HG03066 (cell line): ENCODE measurements at regions not wholly inside any gene's neighbourhood (a gene's known extent, or its start where the extent isn't known, plus 50 kb on each side); places are given as distances from the start of the nearest gene placed in this dataset.
"Not testable (repeated sequence)": the region's sequence is repeated elsewhere in the genome, so short reads cannot be mapped to it uniquely, and the experiment has no call there.

Experiments used
- ATAC-seq: cut with Tn5 transposase; IDR thresholded peaks from one replicate; pipeline ENCODE4 v1.9.1; 2021; ENCODE audit warnings: low read depth; ENCODE audit not compliant: unreplicated experiment

GRCh38 chrX:148080593-148080992 is 99.5 kb downstream of the FMR1NB start:
- no peak for ATAC-seq

DNA sequence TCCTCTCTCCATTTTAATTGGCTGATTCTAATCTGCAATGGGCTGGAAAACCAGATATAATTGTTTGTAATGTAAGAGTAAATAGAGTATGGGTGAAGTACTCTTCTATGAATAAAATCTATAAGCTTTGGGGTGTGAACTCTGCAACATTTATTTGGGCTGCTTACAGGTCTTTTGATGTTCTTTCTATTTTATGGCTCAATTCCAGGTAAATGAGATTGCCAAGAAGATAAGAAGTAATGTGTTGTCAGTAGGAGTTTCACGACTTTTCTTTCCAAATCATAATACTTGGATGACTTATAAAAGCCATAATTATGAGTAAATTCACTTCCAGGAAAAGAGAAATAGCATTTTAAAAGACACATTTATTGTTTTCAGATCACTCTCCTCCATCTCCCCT is 103.5 kb downstream of the FMR1NB start:
- no peak for ATAC-seq

DNA sequence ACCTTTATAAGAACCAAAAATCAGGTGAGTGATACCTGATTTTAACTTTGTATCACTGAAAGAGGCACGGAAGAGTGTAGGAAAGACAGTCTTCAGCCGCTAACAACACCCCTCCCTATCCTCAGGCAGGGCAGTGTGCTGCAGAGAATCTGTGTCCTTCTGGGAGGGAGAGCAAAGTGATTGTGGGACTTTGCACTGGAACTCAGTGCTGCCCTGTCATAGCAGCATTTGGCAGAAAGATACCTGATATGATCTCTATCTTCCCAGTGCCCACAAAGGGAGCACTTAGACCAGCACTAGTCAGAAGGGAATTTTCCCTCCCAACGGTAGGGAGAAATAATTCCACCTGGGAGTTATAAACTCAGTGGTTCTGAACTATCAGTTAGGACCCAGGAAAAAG is 139.0 kb downstream of the FMR1NB start:
- no peak for ATAC-seq

- ATAC-seq = no peak
Measured at GRCh38 chrX:148120999-148121623, 140.0 kb downstream of the FMR1NB start.

GRCh38 chrX:148128872-148129505 is 147.9 kb downstream of the FMR1NB start:
- not testable (repeated sequence) for ATAC-seq

GRCh38 chrX:148133105-148133725 is 152.1 kb downstream of the FMR1NB start:
- no peak for ATAC-seq

DNA sequence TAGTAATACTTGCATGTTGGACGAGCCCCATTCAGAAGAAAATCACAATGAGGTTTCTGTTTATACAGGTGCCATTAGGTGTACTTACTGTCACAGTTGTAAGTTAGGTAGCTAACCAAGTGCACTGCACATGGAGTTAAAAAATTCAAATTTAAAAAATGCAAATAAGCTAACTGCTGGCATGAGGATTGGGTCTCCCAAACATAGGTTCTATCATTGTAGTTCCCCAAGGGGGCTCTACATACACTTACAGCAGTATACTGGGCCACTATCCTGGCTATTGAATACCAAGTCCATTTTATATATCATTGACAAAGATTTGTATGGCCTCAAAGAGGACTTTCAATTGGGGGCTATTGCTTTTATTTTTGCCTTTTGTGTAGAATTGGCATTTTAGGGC is 153.4 kb downstream of the FMR1NB start:
- ATAC-seq = no peak

- ATAC-seq = no peak
Measured at GRCh38 chrX:148135738-148136137, 154.6 kb downstream of the FMR1NB start.

- no peak for ATAC-seq
Measured at GRCh38 chrX:148146121-148146520, 165.0 kb downstream of the FMR1NB start.

- no peak for ATAC-seq
Measured at GRCh38 chrX:148156986-148157385, 175.8 kb downstream of the FMR1NB start.

GRCh38 chrX:148159796-148160195 is 178.7 kb downstream of the FMR1NB start:
- ATAC-seq = no peak

GRCh38 chrX:148161701-148162100 is 180.6 kb downstream of the FMR1NB start:
- ATAC-seq = no peak

DNA sequence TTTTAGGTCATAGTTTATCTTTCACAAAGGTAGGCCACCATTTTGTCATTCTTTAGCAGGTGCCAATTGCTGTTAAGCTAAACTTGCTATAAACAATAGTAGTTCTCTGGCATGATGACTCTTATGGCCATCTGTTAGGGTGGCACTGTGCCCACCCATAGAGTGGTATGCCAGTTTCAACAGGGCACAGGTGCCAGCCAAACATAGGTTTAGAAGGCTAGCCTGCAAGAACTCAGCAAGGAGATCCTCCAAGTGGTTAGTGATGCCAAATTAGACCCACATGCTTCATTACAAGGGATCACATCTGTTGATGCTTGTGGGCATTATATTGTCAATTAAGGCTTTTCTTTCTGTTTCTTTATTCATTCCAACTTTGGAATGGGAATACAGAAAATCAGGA is 204.5 kb downstream of the FMR1NB start:
- ATAC-seq = no peak

DNA sequence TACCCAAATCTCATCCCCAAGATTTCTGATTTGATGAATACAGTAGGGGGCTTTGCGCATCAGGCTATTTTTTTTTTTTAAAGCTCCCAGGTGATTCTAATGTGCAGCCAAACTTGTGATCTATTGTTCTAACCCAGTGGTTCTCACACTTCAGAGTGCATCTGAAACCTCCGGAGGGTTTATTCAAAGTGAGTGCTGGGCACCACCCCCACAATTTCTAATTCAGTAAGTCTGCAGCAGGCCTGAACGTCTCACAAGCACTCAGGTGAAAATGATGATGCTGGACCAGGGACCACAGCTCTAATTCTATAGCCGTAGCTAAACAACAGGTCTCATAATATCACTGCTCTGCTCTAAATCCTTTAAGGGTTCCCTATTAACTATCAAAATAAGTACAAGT is 211.4 kb downstream of the FMR1NB start:
- no peak for ATAC-seq

GRCh38 chrX:148193759-148194158 is 212.6 kb downstream of the FMR1NB start:
- no peak for ATAC-seq

DNA sequence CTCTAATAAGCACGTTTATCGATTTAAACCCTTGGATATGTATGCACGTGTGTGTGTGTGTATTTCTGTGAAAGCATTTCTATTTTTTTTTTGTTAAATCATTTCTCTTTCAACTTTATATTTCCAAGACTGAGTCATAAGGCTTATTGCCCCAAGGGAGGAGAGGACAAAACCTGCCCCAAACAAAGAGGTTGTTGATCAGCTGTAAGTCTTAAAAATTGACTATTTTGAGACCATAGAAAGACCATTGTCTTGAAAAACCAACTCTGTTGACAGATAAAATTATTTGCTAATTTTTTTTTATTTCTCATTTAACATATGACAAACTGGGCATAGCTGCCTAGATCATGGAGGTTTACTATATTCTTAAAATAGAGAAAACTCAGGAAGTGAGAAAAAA is 222.4 kb downstream of the FMR1NB start:
- no peak for ATAC-seq

GRCh38 chrX:148204195-148204594 is 223.1 kb downstream of the FMR1NB start:
- no peak for ATAC-seq

DNA sequence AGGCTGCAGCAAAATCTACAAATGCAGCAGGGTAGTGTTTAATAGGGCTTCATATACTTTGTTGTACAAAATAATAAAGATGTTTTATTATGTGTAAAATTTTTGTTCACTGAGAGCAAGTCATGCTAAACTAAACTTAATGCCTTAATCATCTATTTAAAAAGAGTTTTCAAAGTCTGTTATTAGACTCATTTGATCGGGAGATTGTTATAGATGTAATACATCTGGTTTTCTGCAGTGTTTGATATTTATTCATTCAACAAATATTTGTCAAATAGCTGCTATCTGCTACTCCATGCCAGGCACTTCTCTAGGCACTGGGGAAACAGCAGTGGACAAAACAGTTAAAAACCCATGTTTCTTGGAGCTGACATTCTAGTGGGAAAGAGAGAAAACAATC is 233.6 kb downstream of the FMR1NB start:
- no peak for ATAC-seq

DNA sequence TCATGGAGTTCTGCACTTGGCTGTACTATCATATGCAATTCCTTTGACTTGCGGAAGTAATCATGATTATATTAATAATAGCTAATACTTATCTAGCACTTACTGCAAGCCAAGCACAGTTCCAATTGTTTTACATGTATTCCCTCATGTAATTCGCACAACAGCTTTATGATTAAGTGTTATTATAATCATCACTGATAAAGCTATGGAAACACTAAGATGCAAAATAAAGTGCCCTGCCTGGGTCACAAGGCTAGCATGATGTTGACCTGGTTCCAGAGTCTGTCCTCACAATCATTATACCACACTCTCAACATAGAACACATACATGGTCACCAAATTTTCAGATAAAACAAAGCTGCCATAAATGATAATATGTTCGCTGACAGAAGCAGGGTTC is 234.6 kb downstream of the FMR1NB start:
- no peak for ATAC-seq

GRCh38 chrX:148223361-148223760 is 242.2 kb downstream of the FMR1NB start:
- ATAC-seq = no peak

DNA sequence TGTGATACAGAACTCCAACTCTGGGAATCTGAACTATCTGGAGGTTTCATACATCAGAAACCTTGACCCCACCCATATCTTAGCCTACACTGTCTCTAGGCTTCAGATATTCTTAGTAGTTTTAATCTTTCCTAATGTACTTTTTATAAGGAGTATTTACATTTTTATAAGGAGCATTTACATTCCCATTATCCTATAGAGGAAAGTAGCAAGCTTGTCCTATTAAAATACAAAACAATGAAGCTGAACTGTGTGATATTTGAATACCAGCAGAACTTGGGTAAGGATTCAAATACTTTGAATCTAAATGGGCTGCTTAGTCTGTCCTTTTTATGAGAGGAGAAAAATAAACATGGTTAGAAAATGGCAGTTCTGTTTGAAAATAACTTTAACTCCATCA is 247.4 kb downstream of the FMR1NB start:
- ATAC-seq = no peak

- ATAC-seq = no peak
Measured at GRCh38 chrX:148229801-148230303, 248.7 kb downstream of the FMR1NB start.
